ENCODE measurements at regions not wholly inside any gene's neighbourhood (a gene's known extent, or its start where the extent isn't known, plus 50 kb on each side); places are given as distances from the start of the nearest gene placed in this dataset.
"Not testable (repeated sequence)": the region's sequence is repeated elsewhere in the genome, so short reads cannot be mapped to it uniquely, and the experiment has no call there.

GRCh38 chr16:22627043-22627442, 116.4 kb downstream of the NPIPB5 start:
- no peak for DNase-seq

GRCh38 chr16:22628994-22629393, 118.3 kb downstream of the NPIPB5 start:
- no peak for DNase-seq

GRCh38 chr16:22630242-22630641, 119.6 kb downstream of the NPIPB5 start:
- no peak for DNase-seq

GRCh38 chr16:22631264-22631663, 120.6 kb downstream of the NPIPB5 start:
- DNase-seq, result no peak

GRCh38 chr16:22632606-22633005, 121.9 kb downstream of the NPIPB5 start:
- no peak for DNase-seq

- DNase-seq, result peak; percentile 39
Observed at GRCh38 chr16:22633280-22633679, 122.6 kb downstream of the NPIPB5 start.

GRCh38 chr16:22633799-22634198, 123.1 kb downstream of the NPIPB5 start:
- no peak for DNase-seq

- no peak for DNase-seq
Observed at GRCh38 chr16:22634954-22635353, 124.3 kb downstream of the NPIPB5 start.

GRCh38 chr16:22635357-22635761, 124.7 kb downstream of the NPIPB5 start:
- DNase-seq, result no peak

- no peak for DNase-seq
Observed at GRCh38 chr16:22635801-22636200, 125.1 kb downstream of the NPIPB5 start.

GRCh38 chr16:22638393-22639206, 127.9 kb downstream of the NPIPB5 start:
- no peak for DNase-seq

GRCh38 chr16:22641131-22641628, 130.5 kb downstream of the NPIPB5 start:
- peak; percentile 76 for DNase-seq

GRCh38 chr16:22642416-22643088, 131.9 kb downstream of the NPIPB5 start:
- DNase-seq, result no peak

- DNase-seq, result not testable (repeated sequence)
Observed at GRCh38 chr16:22643203-22643602, 132.5 kb downstream of the NPIPB5 start.

GRCh38 chr16:22643886-22644285, 133.2 kb downstream of the NPIPB5 start:
- DNase-seq, result no peak

GRCh38 chr16:22645868-22646267, 135.2 kb downstream of the NPIPB5 start:
- DNase-seq, result no peak

- DNase-seq, result no peak
Observed at GRCh38 chr16:22646948-22647556, 136.4 kb downstream of the NPIPB5 start.

- DNase-seq, result no peak
Observed at GRCh38 chr16:22648141-22648540, 137.4 kb downstream of the NPIPB5 start.

- no peak for DNase-seq
Observed at GRCh38 chr16:22648941-22649340, 138.2 kb downstream of the NPIPB5 start.

GRCh38 chr16:22651111-22651817, 140.6 kb downstream of the NPIPB5 start:
- DNase-seq, result not testable (repeated sequence)

- no peak for DNase-seq
Observed at GRCh38 chr16:22652463-22652845, 141.8 kb downstream of the NPIPB5 start.

GRCh38 chr16:22653876-22654275, 143.2 kb downstream of the NPIPB5 start:
- DNase-seq, result no peak

- not testable (repeated sequence) for DNase-seq
Observed at GRCh38 chr16:22656573-22656972, 145.9 kb downstream of the NPIPB5 start.

Measured in hematopoietic multipotent progenitor cell treated with erythropoietin and hydrocortisone succinate and interleukin-3 and kit ligand, for 6 days (in vitro differentiated cells).